Adrenal gland (tissue), 5 donors: ENCODE measurements at regions not wholly inside any gene's neighbourhood (a gene's known extent, or its start where the extent isn't known, plus 50 kb on each side); places are given as distances from the start of the nearest gene placed in this dataset.

Source experiments
- CTCF ChIP-seq, 6 experiments: fragments of 450-650 bp in 4 of 6; fragments of 200-600 bp in 2 of 6; sonication (generic) in 1 of 6; IDR thresholded peaks; 1 replicate in 5 of 6; 2 replicates in 1 of 6; pipeline versions ENCODE4 v1.5.1 to v1.8.0; 2016 to 2021; ENCODE audit warnings: antibody characterized with exemption in 6 of 6, mild to moderate bottlenecking in 2 of 6, moderate library complexity in 1 of 6
- POLR2A ChIP-seq, 2 donors: fragments of 450-650 bp; IDR thresholded peaks; one replicate each; pipeline ENCODE4 v1.6.1; 2017; ENCODE audit warnings: antibody characterized with exemption in 2 of 2, mild to moderate bottlenecking in 2 of 2, moderate library complexity in 1 of 2
- donor health status: DM: no; HTN: no; CAD: no.

DNA sequence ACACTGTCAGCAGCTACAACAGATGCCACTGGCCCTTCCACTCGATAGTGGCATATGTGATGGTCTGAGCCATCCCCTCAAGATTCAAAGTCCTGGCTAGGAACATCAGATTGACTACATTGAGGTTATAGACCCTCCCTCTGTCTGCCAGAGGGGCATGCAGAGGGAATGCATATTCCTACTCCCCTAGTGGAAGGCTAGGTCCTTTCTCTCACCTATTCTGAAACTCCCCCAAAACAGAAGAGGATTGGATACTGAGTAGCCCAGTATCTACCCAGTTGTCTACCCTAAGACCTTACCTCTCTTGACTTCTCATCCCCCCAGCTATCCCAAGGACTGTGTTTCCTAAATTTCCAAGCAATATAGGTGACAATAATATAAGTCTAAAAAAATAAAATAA is 78.5 kb upstream of the PDE4D start:
- TF ChIP-seq CTCF (IDR thresholded peaks at IDR 0.05): no peak
- no peak for TF ChIP-seq POLR2A (IDR thresholded peaks at IDR 0.05)
